HEK293T (cell line): ENCODE measurements at regions not wholly inside any gene's neighbourhood (a gene's known extent, or its start where the extent isn't known, plus 50 kb on each side); places are given as distances from the start of the nearest gene placed in this dataset.

ENCODE experiments used
- BHLHE40 ChIP-seq: fragments of 450-650 bp; IDR thresholded peaks from 2 replicates; pipeline ENCODE4 v1.6.1; 2016; ENCODE audit warnings: mild to moderate bottlenecking, moderate library complexity, borderline replicate concordance
- FOXA1 ChIP-seq: fragments of 450-650 bp; IDR thresholded peaks from 2 replicates; pipeline ENCODE4 v1.6.1; 2016; ENCODE audit warnings: mild to moderate bottlenecking
- LEF1 ChIP-seq: fragments of 450-650 bp; IDR thresholded peaks from 2 replicates; pipeline ENCODE4 v1.6.1; 2017; ENCODE audit warnings: mild to moderate bottlenecking, borderline replicate concordance
- PKNOX1 ChIP-seq: fragments of 450-650 bp; IDR thresholded peaks from 2 replicates; pipeline ENCODE4 v1.6.1; 2016
- SP1 ChIP-seq: fragments of 450-650 bp; IDR thresholded peaks from 2 replicates; pipeline ENCODE4 v1.6.1; 2017
- SUZ12 ChIP-seq: fragments of 450-650 bp; IDR thresholded peaks from 2 replicates; pipeline ENCODE4 v1.6.1; 2016; ENCODE audit warnings: mild to moderate bottlenecking

- no peak for TF ChIP-seq PKNOX1
- no peak for TF ChIP-seq LEF1
- TF ChIP-seq SP1 = no peak
- no peak for TF ChIP-seq SUZ12
- no peak for TF ChIP-seq BHLHE40
- TF ChIP-seq FOXA1 = no peak
These were observed 534.7 kb downstream of the KLF12 start for GRCh38 chr13:73599232-73600128.
